ENCODE measurements at regions not wholly inside any gene's neighbourhood (a gene's known extent, or its start where the extent isn't known, plus 50 kb on each side); places are given as distances from the start of the nearest gene placed in this dataset.

GRCh38 chr14:104321088-104321801 is 182.9 kb downstream of the KIF26A start:
- H3K36me3 ChIP-seq (replicated peaks in 1 of 2; ENCODE audit: control extremely low read depth in 1 of 2, control insufficient read depth in 1 of 2, extremely low read depth in 1 of 2, insufficient read depth in 2 of 2, low read length in 1 of 2): no peaks in the 10 kb centered on the region
- no peaks in the 10 kb centered on the region for H3K9me3 ChIP-seq (ENCODE audit: control extremely low read depth in 1 of 3, control insufficient read depth in 2 of 3, insufficient read depth in 1 of 3, low read length in 2 of 3)
- Mint-ChIP-seq H3K4me3 (no peak overlapping the region), H3K9me3 (ENCODE audit: insufficient read depth) (no peaks in the 10 kb centered on the region), H3K27ac (no peak overlapping the region), H3K27me3 (peaks cover 4% of the 10 kb centered on the region), H3K4me1 (no peaks in the 10 kb centered on the region)
- ChIA-PET CTCF (no interaction called here), POLR2A (no interaction called here)
- TF ChIP-seq CTCF (IDR thresholded peaks at IDR 0.05) (no peak), EZH2 (IDR thresholded peaks at IDR 0.05; ENCODE audit: borderline replicate concordance, insufficient read depth, low read depth, low read length, poor library complexity, severe bottlenecking) (no peak)
- intact Hi-C loops (cut with micrococcal nuclease): no loop called here
- H2AFZ ChIP-seq (ENCODE audit: insufficient read depth, low read depth, low read length, poor library complexity, severe bottlenecking): no peak overlapping the region
- no peak overlapping the region for H3K4me3 ChIP-seq (ENCODE audit: control extremely low read depth in 1 of 5, extremely low read depth in 1 of 5, insufficient read depth in 1 of 5, low read depth in 2 of 5, low read length in 4 of 5)
- DNase-seq: no peak
- H4K20me1 ChIP-seq (ENCODE audit: control insufficient read depth, insufficient read depth, low read length, poor library complexity, severe bottlenecking): no peaks in the 10 kb centered on the region
- H3K4me1 ChIP-seq (ENCODE audit: control insufficient read depth in 2 of 2, insufficient read depth in 2 of 2, low read length in 2 of 2): no peaks in the 10 kb centered on the region
- 42% methylated on average over 20 of the region's 24 CpGs for WGBS (ENCODE audit: insufficient coverage)
- no peak overlapping the region for H3K9ac ChIP-seq (ENCODE audit: low read length)
- H3K27me3 ChIP-seq (replicated peaks in 1 of 4; ENCODE audit: control extremely low read depth in 1 of 4, control insufficient read depth in 3 of 4, insufficient read depth in 4 of 4, low read length in 3 of 4): peaks cover 0 to 5% (median 0%) of the 10 kb centered on the region in 4 experiments
- no peak overlapping the region for H3K27ac ChIP-seq (ENCODE audit: low read length in 2 of 2)
- H3K4me2 ChIP-seq (replicated peaks; ENCODE audit: low read depth, low read length, poor library complexity, severe bottlenecking): no peak overlapping the region
- ATAC-seq (ENCODE audit: low read depth): no peak
- H3K79me2 ChIP-seq (ENCODE audit: control insufficient read depth, insufficient read depth, low read length): no peaks in the 10 kb centered on the region

- ChIA-PET POLR2A (no interaction called here), CTCF (no interaction called here)
- DNase-seq (no peak), ATAC-seq (ENCODE audit: low read depth) (no peak)
- Histone ChIP-seq H3K36me3 (replicated peaks in 1 of 2; ENCODE audit: control extremely low read depth in 1 of 2, control insufficient read depth in 1 of 2, extremely low read depth in 1 of 2, insufficient read depth in 2 of 2, low read length in 1 of 2) (no peaks in the 10 kb centered on the region), H3K4me3 (ENCODE audit: control extremely low read depth in 1 of 5, extremely low read depth in 1 of 5, insufficient read depth in 1 of 5, low read depth in 2 of 5, low read length in 4 of 5) (no peak overlapping the region), H4K20me1 (ENCODE audit: control insufficient read depth, insufficient read depth, low read length, poor library complexity, severe bottlenecking) (no peaks in the 10 kb centered on the region), H3K9ac (ENCODE audit: low read length) (no peak overlapping the region), H3K9me3 (ENCODE audit: control extremely low read depth in 1 of 3, control insufficient read depth in 2 of 3, insufficient read depth in 1 of 3, low read length in 2 of 3) (no peaks in the 10 kb centered on the region), H3K27me3 (replicated peaks in 1 of 4; ENCODE audit: control extremely low read depth in 1 of 4, control insufficient read depth in 3 of 4, insufficient read depth in 4 of 4, low read length in 3 of 4) (peaks cover 0 to 5% (median 0%) of the 10 kb centered on the region in 4 experiments), H3K4me2 (replicated peaks; ENCODE audit: low read depth, low read length, poor library complexity, severe bottlenecking) (no peak overlapping the region), H3K4me1 (ENCODE audit: control insufficient read depth in 2 of 2, insufficient read depth in 2 of 2, low read length in 2 of 2) (no peaks in the 10 kb centered on the region), H3K79me2 (ENCODE audit: control insufficient read depth, insufficient read depth, low read length) (no peaks in the 10 kb centered on the region), H2AFZ (ENCODE audit: insufficient read depth, low read depth, low read length, poor library complexity, severe bottlenecking) (no peak overlapping the region), H3K27ac (ENCODE audit: low read length in 2 of 2) (no peak overlapping the region)
- Mint-ChIP-seq H3K9me3 (ENCODE audit: insufficient read depth) (no peaks in the 10 kb centered on the region), H3K4me3 (no peak overlapping the region), H3K4me1 (no peaks in the 10 kb centered on the region), H3K27me3 (peaks cover 4% of the 10 kb centered on the region), H3K27ac (no peak overlapping the region)
- WGBS (ENCODE audit: insufficient coverage): 85% methylated on average over 10 of the region's 11 CpGs
- TF ChIP-seq EZH2 (IDR thresholded peaks at IDR 0.05; ENCODE audit: borderline replicate concordance, insufficient read depth, low read depth, low read length, poor library complexity, severe bottlenecking) (no peak), CTCF (IDR thresholded peaks at IDR 0.05) (no peak)
- intact Hi-C loops (cut with micrococcal nuclease): no loop called here
These were observed 183.4 kb downstream of the KIF26A start for GRCh38 chr14:104321802-104322130.
